ENCODE measurements at regions not wholly inside any gene's neighbourhood (a gene's known extent, or its start where the extent isn't known, plus 50 kb on each side); places are given as distances from the start of the nearest gene placed in this dataset.
"Not testable (repeated sequence)": the region's sequence is repeated elsewhere in the genome, so short reads cannot be mapped to it uniquely, and the experiment has no call there.

DNA sequence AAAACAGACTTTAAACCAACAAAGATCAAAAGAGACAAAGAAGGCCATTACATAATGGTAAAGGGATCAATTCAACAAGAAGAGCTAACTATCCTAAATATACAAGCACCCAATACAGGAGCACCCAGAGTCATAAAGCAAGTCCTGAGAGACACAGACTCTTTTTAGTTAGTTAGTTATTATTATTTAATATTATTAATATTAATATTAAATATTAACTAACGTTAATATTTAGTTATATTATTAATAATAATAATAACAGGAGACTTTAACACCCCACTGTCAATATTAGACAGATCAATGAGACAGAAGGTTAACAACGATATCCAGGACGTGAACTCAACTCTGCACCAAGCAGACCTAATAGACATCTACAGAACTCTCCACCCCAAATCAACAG lies 509.7 kb upstream of the PRR20A start:
- TF ChIP-seq, protein P1, sequence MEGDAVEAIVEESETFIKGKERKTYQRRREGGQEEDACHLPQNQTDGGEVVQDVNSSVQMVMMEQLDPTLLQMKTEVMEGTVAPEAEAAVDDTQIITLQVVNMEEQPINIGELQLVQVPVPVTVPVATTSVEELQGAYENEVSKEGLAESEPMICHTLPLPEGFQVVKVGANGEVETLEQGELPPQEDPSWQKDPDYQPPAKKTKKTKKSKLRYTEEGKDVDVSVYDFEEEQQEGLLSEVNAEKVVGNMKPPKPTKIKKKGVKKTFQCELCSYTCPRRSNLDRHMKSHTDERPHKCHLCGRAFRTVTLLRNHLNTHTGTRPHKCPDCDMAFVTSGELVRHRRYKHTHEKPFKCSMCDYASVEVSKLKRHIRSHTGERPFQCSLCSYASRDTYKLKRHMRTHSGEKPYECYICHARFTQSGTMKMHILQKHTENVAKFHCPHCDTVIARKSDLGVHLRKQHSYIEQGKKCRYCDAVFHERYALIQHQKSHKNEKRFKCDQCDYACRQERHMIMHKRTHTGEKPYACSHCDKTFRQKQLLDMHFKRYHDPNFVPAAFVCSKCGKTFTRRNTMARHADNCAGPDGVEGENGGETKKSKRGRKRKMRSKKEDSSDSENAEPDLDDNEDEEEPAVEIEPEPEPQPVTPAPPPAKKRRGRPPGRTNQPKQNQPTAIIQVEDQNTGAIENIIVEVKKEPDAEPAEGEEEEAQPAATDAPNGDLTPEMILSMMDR (IDR thresholded peaks at IDR 0.05), result not testable (repeated sequence)
- not testable (repeated sequence) for TF ChIP-seq POLR2A (IDR thresholded peaks at IDR 0.05)

Data from thyroid gland (tissue), 4 donors.